MCF 10A (cell line): ENCODE measurements at regions not wholly inside any gene's neighbourhood (a gene's known extent, or its start where the extent isn't known, plus 50 kb on each side); places are given as distances from the start of the nearest gene placed in this dataset.
"Not testable (repeated sequence)": the region's sequence is repeated elsewhere in the genome, so short reads cannot be mapped to it uniquely, and the experiment has no call there.

Experiments used
- BruUV-seq: library from RNA; stranded (reverse); fragments of 400-500 nt; replicated peaks from 2 replicates; lab custom pipeline; 2021; lab: Mats Ljungman, UMichigan
- CTCF ChIA-PET: fragments of 300-600 bp; sonication (Branson Sonifier 250); formaldehyde crosslinking; extraction: SDS; loops from one replicate; lab custom pipeline; 2021; ENCODE audit warnings: antibody characterized with exemption, inconsistent platforms; lab: Yijun Ruan, JAX
- POLR2A ChIA-PET: fragments of 300-600, 350-650 bp; sonication (Branson Sonifier 250); formaldehyde crosslinking; extraction: SDS; loops from one replicate; lab custom pipeline; 2020; ENCODE audit warnings: antibody characterized with exemption, inconsistent platforms; lab: Yijun Ruan, JAX
- DNase-seq: peaks from one replicate; pipeline ENCODE4 v3.0.0-alpha.2; 2018; ENCODE audit not compliant: unreplicated experiment
- H3K27ac Mint-ChIP-seq: one replicate; pipeline ENCODE4 v1.8.0; 2022; ENCODE audit warnings: mild to moderate bottlenecking, low read depth, mixed read lengths; ENCODE audit not compliant: unreplicated experiment
- H3K27me3 Mint-ChIP-seq: one replicate; pipeline ENCODE4 v1.8.0; 2022; ENCODE audit warnings: mixed read lengths; ENCODE audit not compliant: insufficient read depth, unreplicated experiment
- H3K36me3 Mint-ChIP-seq: one replicate; pipeline ENCODE4 v1.8.0; 2022; ENCODE audit warnings: mild to moderate bottlenecking, moderate library complexity, mixed read lengths; ENCODE audit not compliant: insufficient read depth, unreplicated experiment
- H3K4me1 Mint-ChIP-seq: one replicate; pipeline ENCODE4 v1.8.0; 2022; ENCODE audit warnings: mixed read lengths; ENCODE audit not compliant: insufficient read depth, unreplicated experiment
- H3K4me3 Mint-ChIP-seq: one replicate; pipeline ENCODE4 v1.8.0; 2022; ENCODE audit warnings: mild to moderate bottlenecking, moderate library complexity, mixed read lengths; ENCODE audit not compliant: unreplicated experiment
- H3K9me3 Mint-ChIP-seq: one replicate; pipeline ENCODE4 v1.8.0; 2022; ENCODE audit warnings: mixed read lengths; ENCODE audit not compliant: unreplicated experiment
- CTCF ChIP-seq: fragments of 200-600 bp; IDR thresholded peaks from one replicate; pipeline ENCODE4 v1.8.0; 2022; ENCODE audit warnings: antibody characterized with exemption, mild to moderate bottlenecking; ENCODE audit not compliant: unreplicated experiment
- intact Hi-C: fragments of 100-400 bp; cut with micrococcal nuclease; formaldehyde crosslinking; loops from 2 replicates; pipeline ENCODE4 v1.14.1; 2022

GRCh38 chr6:167420177-167420576 lies 95.3 kb downstream of the TTLL2 start:
- Mint-ChIP-seq H3K9me3 (no peaks in the 10 kb centered on the region), H3K4me1 (no peaks in the 10 kb centered on the region), H3K36me3 (no peaks in the 10 kb centered on the region), H3K27ac (no peak overlapping the region), H3K4me3 (no peak overlapping the region), H3K27me3 (peaks cover 59% of the 10 kb centered on the region)
- TF ChIP-seq CTCF: no peak
- no TSS peak for BruUV-seq
- intact Hi-C loops: no loop called here
- no peak for DNase-seq
- ChIA-PET POLR2A (no interaction called here), CTCF (no interaction called here)

GRCh38 chr6:167420858-167421766 lies 96.2 kb downstream of the TTLL2 start:
- ChIA-PET POLR2A (no interaction called here), CTCF (no interaction called here)
- TF ChIP-seq CTCF: no peak
- Mint-ChIP-seq H3K9me3 (no peaks in the 10 kb centered on the region), H3K27me3 (peaks cover 58% of the 10 kb centered on the region), H3K4me3 (no peak overlapping the region), H3K27ac (no peak overlapping the region), H3K4me1 (no peaks in the 10 kb centered on the region), H3K36me3 (no peaks in the 10 kb centered on the region)
- BruUV-seq: no TSS peak
- DNase-seq: no peak
- intact Hi-C loops: no loop called here

GRCh38 chr6:167421944-167422343 lies 97.1 kb downstream of the TTLL2 start:
- H3K4me1 Mint-ChIP-seq, POLR2A ChIA-PET, H3K27ac Mint-ChIP-seq, CTCF ChIA-PET, intact Hi-C loops, H3K36me3 Mint-ChIP-seq, H3K9me3 Mint-ChIP-seq, H3K4me3 Mint-ChIP-seq, BruUV-seq, DNase-seq: not testable (repeated sequence)
- H3K27me3 Mint-ChIP-seq: peaks cover 58% of the 10 kb centered on the region

- ChIA-PET POLR2A (no interaction called here), CTCF (no interaction called here)
- no peaks in the 10 kb centered on the region for H3K9me3 Mint-ChIP-seq
- no peak overlapping the region for H3K4me3 Mint-ChIP-seq
- no peaks in the 10 kb centered on the region for H3K4me1 Mint-ChIP-seq
- intact Hi-C loops: no loop called here
- H3K36me3 Mint-ChIP-seq: no peaks in the 10 kb centered on the region
- H3K27ac Mint-ChIP-seq: no peak overlapping the region
- peaks cover 56% of the 10 kb centered on the region for H3K27me3 Mint-ChIP-seq
- no peak for DNase-seq
- BruUV-seq: no TSS peak
- no peak for TF ChIP-seq CTCF
Observed at GRCh38 chr6:167422934-167423333, 98.0 kb downstream of the TTLL2 start.
